HPDE6-E6E7 (cell line): ENCODE measurements at regions not wholly inside any gene's neighbourhood (a gene's known extent, or its start where the extent isn't known, plus 50 kb on each side); places are given as distances from the start of the nearest gene placed in this dataset.
"Not testable (repeated sequence)": the region's sequence is repeated elsewhere in the genome, so short reads cannot be mapped to it uniquely, and the experiment has no call there.

ENCODE experiments used
- DNase-seq: peaks from one replicate; pipeline ENCODE4 v3.0.0; 2011; ENCODE audit warnings: missing footprints; ENCODE audit errors: extremely low spot score

- no peak for DNase-seq
Measured at GRCh38 chr2:139721411-139721995, 941.3 kb upstream of the NXPH2 start.

GRCh38 chr2:139720056-139720455 lies 939.9 kb upstream of the NXPH2 start:
- DNase-seq, result no peak

GRCh38 chr2:139704606-139705005 lies 924.4 kb upstream of the NXPH2 start:
- DNase-seq, result no peak

GRCh38 chr2:139694327-139694726 lies 914.1 kb upstream of the NXPH2 start:
- no peak for DNase-seq

- DNase-seq, result no peak
Measured at GRCh38 chr2:139686205-139686604, 906.0 kb upstream of the NXPH2 start.

GRCh38 chr2:139685090-139685983 lies 905.1 kb upstream of the NXPH2 start:
- DNase-seq, result no peak

- no peak for DNase-seq
Measured at GRCh38 chr2:139684286-139684860, 904.2 kb upstream of the NXPH2 start.

- no peak for DNase-seq
Measured at GRCh38 chr2:139674577-139674976, 894.4 kb upstream of the NXPH2 start.

GRCh38 chr2:139673447-139673846 lies 893.3 kb upstream of the NXPH2 start:
- DNase-seq, result not testable (repeated sequence)

- DNase-seq, result no peak
Measured at GRCh38 chr2:139669675-139670074, 889.5 kb upstream of the NXPH2 start.

GRCh38 chr2:139652385-139652784 lies 872.2 kb upstream of the NXPH2 start:
- DNase-seq, result peak; percentile 28

- no peak for DNase-seq
Measured at GRCh38 chr2:139645617-139646016, 865.4 kb upstream of the NXPH2 start.

- no peak for DNase-seq
Measured at GRCh38 chr2:139643139-139643538, 862.9 kb upstream of the NXPH2 start.

- no peak for DNase-seq
Measured at GRCh38 chr2:139631966-139632365, 851.8 kb upstream of the NXPH2 start.

- no peak for DNase-seq
Measured at GRCh38 chr2:139628931-139629330, 848.7 kb upstream of the NXPH2 start.

GRCh38 chr2:139626128-139626527 lies 845.9 kb upstream of the NXPH2 start:
- no peak for DNase-seq

- no peak for DNase-seq
Measured at GRCh38 chr2:139622691-139623090, 842.5 kb upstream of the NXPH2 start.

- DNase-seq, result no peak
Measured at GRCh38 chr2:139617747-139618146, 837.6 kb upstream of the NXPH2 start.

- DNase-seq, result no peak
Measured at GRCh38 chr2:139613264-139613663, 833.1 kb upstream of the NXPH2 start.

GRCh38 chr2:139610512-139610911 lies 830.3 kb upstream of the NXPH2 start:
- DNase-seq, result no peak

GRCh38 chr2:139609109-139609508 lies 828.9 kb upstream of the NXPH2 start:
- DNase-seq, result no peak

GRCh38 chr2:139605668-139606067 lies 825.5 kb upstream of the NXPH2 start:
- DNase-seq, result no peak

- no peak for DNase-seq
Measured at GRCh38 chr2:139600166-139600565, 820.0 kb upstream of the NXPH2 start.
